Muscle of leg (tissue), 3 donors: ENCODE measurements at regions not wholly inside any gene's neighbourhood (a gene's known extent, or its start where the extent isn't known, plus 50 kb on each side); places are given as distances from the start of the nearest gene placed in this dataset.

Experiments used
- DNase-seq: peaks from one replicate; pipeline ENCODE4 v3.0.0; 2013
- H3K27ac ChIP-seq: one replicate; pipeline ENCODE4 v1.5.1; 2013; ENCODE audit warnings: mild to moderate bottlenecking, low read length, control low read depth
- H3K27me3 ChIP-seq: one replicate; pipeline ENCODE4 v1.6.1; 2013; ENCODE audit warnings: low read length; ENCODE audit not compliant: control insufficient read depth, insufficient read depth
- H3K36me3 ChIP-seq: one replicate; pipeline ENCODE4 v1.6.1; 2013; ENCODE audit warnings: low read length; ENCODE audit not compliant: control insufficient read depth, insufficient read depth
- H3K4me1 ChIP-seq: one replicate; pipeline ENCODE4 v1.6.1; 2013; ENCODE audit warnings: low read length; ENCODE audit not compliant: control insufficient read depth, insufficient read depth
- H3K4me3 ChIP-seq: one replicate; pipeline ENCODE4 v1.5.1; 2013; ENCODE audit warnings: low read length, control low read depth
- H3K9me3 ChIP-seq: replicated peaks from 2 replicates; pipeline ENCODE4 v1.6.1; 2013; ENCODE audit warnings: low read depth, low read length; ENCODE audit not compliant: control insufficient read depth
- WGBS: methylation state at CpG from one replicate; pipeline ENCODE4 v1.1.5; 2013; ENCODE audit warnings: missing lambda C conversion rate; ENCODE audit not compliant: insufficient coverage; 5-methylcytosine and 5-hydroxymethylcytosine counted together

DNA sequence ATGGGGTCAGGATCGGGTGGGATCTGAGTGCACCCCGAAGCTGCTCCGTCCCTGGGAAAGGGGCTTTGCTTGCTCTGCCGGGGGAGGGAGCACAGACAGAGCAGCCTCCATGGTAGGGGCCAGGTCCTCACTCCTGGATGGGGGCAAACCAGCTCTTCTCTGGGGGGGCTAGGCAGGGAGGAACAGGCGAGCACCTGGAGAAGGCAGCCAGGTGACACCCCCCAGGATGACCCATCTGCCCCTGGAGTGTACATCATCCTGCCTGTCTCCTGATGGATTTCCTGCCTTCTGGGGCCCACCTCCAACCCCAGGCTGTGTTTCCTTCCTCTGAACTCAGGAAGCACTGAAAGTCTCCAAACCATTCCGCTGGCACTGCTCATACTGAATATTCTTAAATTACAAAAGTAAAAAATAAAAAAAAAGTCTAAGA, 248.0 kb downstream of the RHOU start:
- Histone ChIP-seq H3K9me3 (no peaks in the 10 kb centered on the region), H3K27me3 (peaks cover 2% of the 10 kb centered on the region), H3K4me3 (no peak overlapping the region), H3K4me1 (peaks cover 38% of the 10 kb centered on the region), H3K36me3 (no peaks in the 10 kb centered on the region), H3K27ac (no peak overlapping the region)
- DNase-seq: no peak
- 89% methylated on average over 4 of the region's 6 CpGs for WGBS

DNA sequence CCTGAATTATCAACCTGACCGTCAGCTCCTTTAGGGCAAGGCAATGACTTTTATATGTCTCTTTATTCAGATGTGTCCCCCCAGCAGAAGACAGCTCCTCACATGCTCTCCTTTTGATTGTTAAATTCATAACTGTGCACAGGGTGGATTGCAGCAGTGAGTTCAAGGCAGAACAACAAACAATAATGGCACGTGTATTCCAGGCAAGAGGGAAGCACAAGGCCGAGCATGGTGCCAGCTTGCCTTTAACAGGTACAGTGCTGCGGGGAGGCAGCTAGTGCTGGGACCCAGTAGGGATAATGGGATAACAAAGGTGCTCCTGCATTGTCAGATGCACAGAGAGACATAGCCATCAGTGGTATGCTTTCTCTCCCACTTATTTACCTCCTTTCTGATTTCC, 248.4 kb downstream of the RHOU start:
- H3K27ac ChIP-seq: no peak overlapping the region
- peaks cover 37% of the 10 kb centered on the region for H3K4me1 ChIP-seq
- WGBS: 74% methylated on average over 3 of the region's 4 CpGs
- no peak for DNase-seq
- no peaks in the 10 kb centered on the region for H3K9me3 ChIP-seq
- H3K27me3 ChIP-seq: peaks cover 2% of the 10 kb centered on the region
- H3K4me3 ChIP-seq: no peak overlapping the region
- H3K36me3 ChIP-seq: no peaks in the 10 kb centered on the region

DNA sequence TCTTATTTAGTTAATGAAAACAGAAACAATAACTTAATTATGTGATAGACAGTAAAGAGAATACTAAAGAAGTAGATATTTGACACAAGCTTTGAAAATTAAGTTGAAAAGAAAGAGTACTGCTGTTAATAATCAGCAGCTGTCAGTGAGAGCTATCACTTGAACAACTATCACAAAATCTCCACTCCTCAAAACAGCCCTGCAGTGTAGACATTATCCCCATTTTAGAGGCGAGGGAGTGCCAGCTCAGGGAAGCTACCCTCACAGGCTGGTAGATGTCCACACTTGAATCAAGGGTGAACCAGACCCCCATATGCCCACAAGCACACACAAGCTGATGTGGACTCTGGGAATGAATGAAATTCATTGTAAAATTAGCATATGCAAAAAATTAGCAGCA, 248.8 kb downstream of the RHOU start:
- no CpG with 5 or more reads among the region's 1 CpG for WGBS
- Histone ChIP-seq H3K4me1 (peaks cover 37% of the 10 kb centered on the region), H3K27ac (no peak overlapping the region), H3K36me3 (no peaks in the 10 kb centered on the region), H3K9me3 (no peaks in the 10 kb centered on the region), H3K4me3 (no peak overlapping the region), H3K27me3 (peaks cover 1% of the 10 kb centered on the region)
- no peak for DNase-seq

DNA sequence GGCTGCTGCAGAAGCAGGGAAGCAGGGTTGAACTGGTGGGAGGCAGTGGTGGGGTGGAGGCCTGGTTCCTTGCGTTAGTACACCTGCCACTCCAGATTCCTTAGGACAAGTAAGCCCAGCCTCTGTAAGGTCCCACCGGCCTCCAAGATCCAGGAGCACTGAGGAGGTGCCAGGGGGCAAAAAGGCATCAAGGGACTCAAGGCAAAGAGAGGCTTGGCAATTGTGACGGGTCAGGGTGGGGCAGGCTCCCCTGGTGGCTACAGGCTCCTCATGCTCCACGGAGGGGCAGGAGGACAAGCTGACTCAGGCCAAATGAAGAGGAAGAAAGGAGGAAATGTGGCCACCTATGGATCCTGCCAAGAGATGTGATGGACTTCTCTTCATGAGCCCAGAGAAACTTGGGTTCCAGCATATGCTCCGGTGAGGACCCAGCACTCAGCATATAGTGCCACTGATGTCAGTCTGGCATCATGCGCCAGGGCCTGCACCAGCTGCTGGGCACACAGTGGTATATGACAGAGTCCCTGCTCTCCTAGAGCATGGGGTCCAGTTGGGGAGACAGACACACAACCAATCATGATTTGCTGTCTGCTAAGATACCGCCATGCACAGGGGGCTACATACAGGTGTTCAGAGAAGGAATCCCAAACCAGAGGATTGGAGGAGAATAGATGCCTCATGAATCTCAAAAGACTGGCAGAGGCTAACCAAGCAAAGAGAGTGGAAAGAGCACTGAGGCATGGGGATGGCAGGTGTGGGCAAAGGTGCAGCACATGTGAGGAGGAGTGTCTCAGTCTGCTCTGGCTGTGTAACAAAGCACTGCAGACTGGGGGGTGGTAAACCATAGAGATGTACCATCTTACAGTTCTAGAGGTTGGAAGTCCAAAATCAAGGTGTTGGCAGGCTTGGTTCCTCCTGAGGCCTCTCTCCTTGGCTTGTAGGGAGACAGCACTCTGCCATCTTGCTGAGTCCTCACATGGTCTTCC, 249.7 kb downstream of the RHOU start:
- no peak overlapping the region for H3K4me3 ChIP-seq
- H3K36me3 ChIP-seq: no peaks in the 10 kb centered on the region
- H3K9me3 ChIP-seq: no peaks in the 10 kb centered on the region
- no peaks in the 10 kb centered on the region for H3K27me3 ChIP-seq
- DNase-seq: no peak
- 90% methylated on average over 7 of the region's 7 CpGs for WGBS
- no peak overlapping the region for H3K27ac ChIP-seq
- H3K4me1 ChIP-seq: peaks cover 37% of the 10 kb centered on the region

DNA sequence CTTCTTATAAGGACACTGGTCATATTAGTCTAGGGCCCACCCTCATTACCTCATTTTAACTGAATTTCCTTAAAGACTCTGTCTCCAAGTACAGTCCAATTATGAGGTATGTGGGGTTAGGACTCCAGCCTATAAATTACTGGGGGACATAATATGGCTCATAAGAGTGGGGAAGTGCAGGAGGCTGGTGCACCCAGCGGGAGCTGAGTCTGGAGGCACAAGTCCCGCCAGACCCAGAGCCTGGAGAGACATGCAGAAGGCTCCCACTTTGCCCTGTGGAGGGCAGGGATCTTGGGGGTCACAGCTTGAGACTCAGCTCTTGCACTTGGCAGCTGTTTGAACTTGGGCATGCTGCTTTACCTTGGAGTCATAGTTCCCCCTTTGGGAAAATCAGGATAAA, 250.4 kb downstream of the RHOU start:
- Histone ChIP-seq H3K9me3 (no peaks in the 10 kb centered on the region), H3K36me3 (no peaks in the 10 kb centered on the region), H3K27ac (no peak overlapping the region), H3K4me3 (no peak overlapping the region), H3K4me1 (peaks cover 41% of the 10 kb centered on the region), H3K27me3 (no peaks in the 10 kb centered on the region)
- 95% methylated on average over 2 of the region's 2 CpGs for WGBS
- no peak for DNase-seq

DNA sequence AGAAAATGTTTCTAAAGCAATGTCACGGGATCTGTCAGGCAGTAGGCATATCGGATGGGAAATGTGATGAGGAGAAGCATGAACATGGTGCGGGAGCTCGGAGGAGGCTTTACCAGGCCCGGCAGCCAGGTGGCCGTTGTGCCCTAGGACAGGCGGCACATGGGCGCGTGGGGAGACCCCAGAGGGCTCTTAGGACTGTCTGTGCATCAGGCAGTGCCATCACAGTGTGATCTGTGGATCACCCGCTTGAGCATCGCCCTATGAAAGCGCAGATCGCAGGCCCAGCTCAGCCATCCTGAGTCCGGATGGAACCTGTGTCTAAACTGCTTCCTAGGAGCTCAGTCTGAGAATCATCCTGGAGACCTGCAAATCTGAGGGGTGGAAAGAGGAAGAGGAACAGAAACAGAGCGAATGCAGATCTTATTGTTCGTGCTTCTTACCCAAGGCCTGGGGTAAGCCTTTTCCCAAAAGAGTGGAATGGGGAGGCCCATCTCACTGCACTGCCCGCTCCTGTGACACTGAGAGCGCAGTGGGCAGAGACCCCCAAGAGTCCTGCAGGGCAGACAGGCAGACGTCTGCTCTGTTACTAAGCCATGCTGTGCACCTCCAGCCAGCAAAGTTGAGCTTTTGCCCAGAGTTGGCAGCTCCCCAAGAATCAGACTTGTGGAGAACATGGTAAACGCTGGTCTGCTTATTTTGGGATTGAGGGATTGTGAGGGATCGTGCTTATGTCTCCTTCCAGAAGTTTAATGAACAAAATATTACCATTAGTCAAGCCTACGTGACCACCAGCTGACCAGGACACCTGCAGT, 251.0 kb downstream of the RHOU start:
- no peak overlapping the region for H3K27ac ChIP-seq
- H3K4me3 ChIP-seq: no peak overlapping the region
- DNase-seq: peak; percentile 79
- no peaks in the 10 kb centered on the region for H3K27me3 ChIP-seq
- no peaks in the 10 kb centered on the region for H3K36me3 ChIP-seq
- H3K9me3 ChIP-seq: no peaks in the 10 kb centered on the region
- 89% methylated on average over 17 of the region's 22 CpGs for WGBS
- peaks cover 46% of the 10 kb centered on the region for H3K4me1 ChIP-seq

DNA sequence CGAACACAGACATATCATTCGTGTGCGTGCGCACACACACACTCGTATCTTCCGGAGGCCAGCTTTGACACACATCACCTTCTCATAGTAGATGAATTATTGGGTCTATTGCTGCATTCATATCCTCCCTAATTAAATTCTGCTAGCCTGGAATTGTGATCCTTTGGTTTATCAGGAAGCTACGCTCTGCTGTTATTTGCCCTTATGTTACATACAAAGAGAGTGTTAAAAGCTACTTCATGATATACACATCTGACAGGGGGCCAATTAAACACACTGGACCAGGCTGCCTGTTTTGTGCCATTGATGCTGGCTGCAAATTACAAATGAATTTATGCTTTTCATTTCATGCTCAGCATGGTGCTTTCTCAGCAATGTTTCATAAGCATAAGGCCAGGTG, 252.0 kb downstream of the RHOU start:
- no peak overlapping the region for H3K27ac ChIP-seq
- H3K9me3 ChIP-seq: no peaks in the 10 kb centered on the region
- WGBS: no CpG with 5 or more reads among the region's 7 CpGs
- H3K36me3 ChIP-seq: no peaks in the 10 kb centered on the region
- peaks cover 46% of the 10 kb centered on the region for H3K4me1 ChIP-seq
- DNase-seq: no peak
- H3K4me3 ChIP-seq: no peak overlapping the region
- H3K27me3 ChIP-seq: no peaks in the 10 kb centered on the region

DNA sequence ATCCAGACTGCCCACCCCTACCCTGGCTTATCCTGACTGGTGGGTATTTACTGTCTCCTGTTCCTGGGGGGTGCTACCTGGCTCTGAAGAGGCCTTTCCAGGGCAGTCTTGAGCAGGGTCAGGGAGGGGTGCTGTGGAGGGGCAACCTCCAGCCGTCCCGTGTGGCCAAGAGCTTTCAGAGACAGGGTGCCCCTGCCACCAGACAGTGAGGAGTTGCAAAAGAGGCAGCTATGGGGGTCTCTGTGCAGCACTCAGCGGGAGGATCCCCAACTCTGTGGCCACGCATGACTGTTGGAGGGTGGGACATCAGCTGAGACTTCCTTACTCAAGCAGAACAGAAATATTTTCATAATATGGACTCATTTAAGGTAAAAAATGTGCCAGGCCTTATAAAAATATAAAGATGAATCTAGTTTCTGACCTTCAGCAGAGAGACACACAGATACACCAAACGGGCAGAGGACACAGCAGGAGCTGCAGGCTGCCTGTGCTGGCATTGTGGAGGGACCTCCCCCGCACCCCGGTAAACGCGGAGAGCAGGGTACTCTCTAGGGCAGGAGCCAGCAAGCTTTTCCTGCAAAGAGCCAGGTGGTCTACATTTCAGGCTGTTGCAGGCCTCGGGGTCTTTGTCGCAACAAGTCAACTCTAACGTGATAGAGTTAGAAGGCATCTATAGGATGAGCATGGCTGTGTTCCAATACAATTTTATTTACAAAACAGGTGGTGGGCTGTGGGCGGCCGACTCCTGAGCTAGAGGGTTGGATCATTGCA, 252.6 kb downstream of the RHOU start:
- no peak for DNase-seq
- Histone ChIP-seq H3K36me3 (no peaks in the 10 kb centered on the region), H3K27me3 (no peaks in the 10 kb centered on the region), H3K4me3 (no peak overlapping the region), H3K9me3 (no peaks in the 10 kb centered on the region), H3K27ac (no peak overlapping the region), H3K4me1 (peaks cover 50% of the 10 kb centered on the region)
- WGBS: 79% methylated on average over 5 of the region's 14 CpGs

DNA sequence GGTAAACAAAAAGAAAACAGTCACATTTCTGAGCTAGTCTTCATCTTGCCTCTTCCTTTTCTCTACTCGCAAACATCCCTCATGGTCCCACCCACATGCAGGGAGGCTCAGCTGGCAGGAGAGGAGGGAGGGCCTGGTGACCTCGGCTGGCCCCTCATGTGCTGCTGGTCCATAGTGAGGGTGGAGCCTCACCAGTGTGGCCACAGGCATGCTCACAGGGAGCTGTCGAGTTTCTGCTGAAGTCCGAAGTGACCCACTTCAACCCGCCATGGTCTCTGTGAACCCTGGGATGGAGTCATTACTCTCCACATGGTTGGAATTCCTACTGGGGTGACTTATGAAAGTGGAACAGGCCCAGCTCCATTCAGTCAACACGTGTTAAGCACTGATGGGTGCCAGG, 253.4 kb downstream of the RHOU start:
- peaks cover 50% of the 10 kb centered on the region for H3K4me1 ChIP-seq
- H3K27ac ChIP-seq: no peak overlapping the region
- no peak for DNase-seq
- no peaks in the 10 kb centered on the region for H3K27me3 ChIP-seq
- no peaks in the 10 kb centered on the region for H3K9me3 ChIP-seq
- 100% methylated on average over 2 of the region's 6 CpGs for WGBS
- H3K4me3 ChIP-seq: no peak overlapping the region
- H3K36me3 ChIP-seq: no peaks in the 10 kb centered on the region

DNA sequence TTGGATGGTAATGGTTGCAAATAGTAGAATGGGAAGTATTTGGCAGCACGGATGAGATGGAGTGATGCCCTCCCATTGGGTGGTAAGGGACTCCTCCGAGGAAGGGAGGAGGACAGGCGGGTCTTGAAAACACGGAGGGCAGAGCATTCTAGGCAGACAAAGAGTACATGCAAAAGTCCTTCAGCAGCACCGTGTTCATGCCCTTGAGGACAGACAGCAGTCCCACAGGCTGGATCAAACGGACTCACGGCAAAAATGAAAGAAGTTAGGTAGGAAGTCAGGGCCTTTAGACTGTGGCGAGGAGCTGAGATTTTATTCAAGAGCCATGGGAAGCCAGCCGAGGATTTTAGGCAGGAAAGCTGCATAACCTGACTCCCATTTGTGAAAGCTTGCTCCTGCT, 253.9 kb downstream of the RHOU start:
- H3K27me3 ChIP-seq: no peaks in the 10 kb centered on the region
- 78% methylated on average over 9 of the region's 9 CpGs for WGBS
- no peak overlapping the region for H3K4me3 ChIP-seq
- H3K4me1 ChIP-seq: peaks cover 50% of the 10 kb centered on the region
- DNase-seq: no peak
- no peak overlapping the region for H3K27ac ChIP-seq
- no peaks in the 10 kb centered on the region for H3K9me3 ChIP-seq
- no peaks in the 10 kb centered on the region for H3K36me3 ChIP-seq
